ENCODE measurements at regions not wholly inside any gene's neighbourhood (a gene's known extent, or its start where the extent isn't known, plus 50 kb on each side); places are given as distances from the start of the nearest gene placed in this dataset.

DNA sequence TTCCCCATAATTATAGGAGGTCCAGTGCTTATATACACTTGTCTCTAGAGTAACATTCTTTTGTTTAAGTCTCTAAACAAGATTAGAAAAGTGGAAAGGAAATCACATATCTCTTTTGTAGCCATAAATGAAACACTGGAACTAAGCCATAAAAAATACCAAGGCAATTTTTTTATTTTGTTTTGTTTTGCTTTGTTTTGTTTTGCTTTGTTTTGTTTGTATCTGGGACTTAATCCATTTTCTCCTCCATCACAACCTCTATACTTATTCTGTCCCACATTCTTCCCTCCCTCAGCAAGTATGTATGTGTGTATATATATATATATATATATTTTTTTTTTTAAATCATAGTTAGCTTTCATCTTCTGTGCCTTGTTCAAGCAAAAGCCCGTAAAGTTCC lies 436.6 kb upstream of the MPDZ start:
- TF ChIP-seq, protein P1, sequence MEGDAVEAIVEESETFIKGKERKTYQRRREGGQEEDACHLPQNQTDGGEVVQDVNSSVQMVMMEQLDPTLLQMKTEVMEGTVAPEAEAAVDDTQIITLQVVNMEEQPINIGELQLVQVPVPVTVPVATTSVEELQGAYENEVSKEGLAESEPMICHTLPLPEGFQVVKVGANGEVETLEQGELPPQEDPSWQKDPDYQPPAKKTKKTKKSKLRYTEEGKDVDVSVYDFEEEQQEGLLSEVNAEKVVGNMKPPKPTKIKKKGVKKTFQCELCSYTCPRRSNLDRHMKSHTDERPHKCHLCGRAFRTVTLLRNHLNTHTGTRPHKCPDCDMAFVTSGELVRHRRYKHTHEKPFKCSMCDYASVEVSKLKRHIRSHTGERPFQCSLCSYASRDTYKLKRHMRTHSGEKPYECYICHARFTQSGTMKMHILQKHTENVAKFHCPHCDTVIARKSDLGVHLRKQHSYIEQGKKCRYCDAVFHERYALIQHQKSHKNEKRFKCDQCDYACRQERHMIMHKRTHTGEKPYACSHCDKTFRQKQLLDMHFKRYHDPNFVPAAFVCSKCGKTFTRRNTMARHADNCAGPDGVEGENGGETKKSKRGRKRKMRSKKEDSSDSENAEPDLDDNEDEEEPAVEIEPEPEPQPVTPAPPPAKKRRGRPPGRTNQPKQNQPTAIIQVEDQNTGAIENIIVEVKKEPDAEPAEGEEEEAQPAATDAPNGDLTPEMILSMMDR (IDR thresholded peaks at IDR 0.05) = no peak
- TF ChIP-seq EP300 (IDR thresholded peaks at IDR 0.05) (no peak), POLR2A (IDR thresholded peaks at IDR 0.05) (no peak)

Measured in gastroesophageal sphincter (tissue), 3 donors.